ENCODE measurements at regions not wholly inside any gene's neighbourhood (a gene's known extent, or its start where the extent isn't known, plus 50 kb on each side); places are given as distances from the start of the nearest gene placed in this dataset.

DNA sequence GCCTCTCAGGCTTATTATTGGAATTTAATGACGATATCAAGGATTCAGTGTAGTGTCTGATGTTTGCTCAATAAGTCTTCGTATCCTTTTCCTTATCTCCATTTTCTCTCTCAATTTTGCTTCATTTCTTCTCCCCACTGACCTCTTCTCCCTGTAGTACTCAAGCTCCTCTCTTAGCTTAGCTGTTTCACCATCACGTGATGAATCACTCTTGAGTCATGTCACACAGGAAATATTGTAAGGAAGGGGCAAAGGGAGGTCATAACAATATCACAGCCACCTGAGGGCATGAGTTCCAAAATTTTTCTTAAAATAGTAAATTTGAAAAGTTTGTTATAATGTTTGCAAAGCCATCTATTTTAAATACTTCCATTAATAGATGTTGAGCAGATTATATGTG, 392.2 kb upstream of the MARCKS start:
- TF ChIP-seq POLR2AphosphoS5 (IDR thresholded peaks at IDR 0.05; ENCODE audit: borderline replicate concordance, low read depth, low read length) (no peak), EZH2 (IDR thresholded peaks at IDR 0.05) (no peak)

Measured in SK-N-MC (cell line).